Neural progenitor cell (in vitro differentiated cells): ENCODE measurements at regions not wholly inside any gene's neighbourhood (a gene's known extent, or its start where the extent isn't known, plus 50 kb on each side); places are given as distances from the start of the nearest gene placed in this dataset.

ENCODE experiments used
- DNase-seq: peaks from one replicate; pipeline ENCODE4 v3.0.0-alpha.2; 2016; ENCODE audit warnings: low spot score
- H2AFZ ChIP-seq: fragments of 200-600 bp; sonication (generic); replicated peaks from 2 replicates; pipeline ENCODE4 v1.6.1; 2016; ENCODE audit warnings: antibody characterized with exemption
- H3F3A ChIP-seq: fragments of 200-600 bp; sonication (generic); 2 replicates; pipeline ENCODE4 v1.6.1; 2016; ENCODE audit warnings: antibody characterized with exemption, low read depth
- H3K27ac ChIP-seq: fragments of 200-600 bp; sonication (generic); 2 replicates; pipeline ENCODE4 v1.5.1; 2016; ENCODE audit warnings: mild to moderate bottlenecking
- H3K27me3 ChIP-seq: fragments of 200-600 bp; sonication (generic); 2 replicates; pipeline ENCODE4 v1.6.1; 2016; ENCODE audit warnings: mild to moderate bottlenecking, moderate library complexity
- H3K36me3 ChIP-seq: fragments of 200-600 bp; sonication (generic); 2 replicates; pipeline ENCODE4 v1.5.1; 2016
- H3K4me1 ChIP-seq: fragments of 200-600 bp; sonication (generic); 2 replicates; pipeline ENCODE4 v1.6.1; 2016; ENCODE audit warnings: mixed run types
- H3K4me2 ChIP-seq: fragments of 200-600 bp; sonication (generic); 2 replicates; pipeline ENCODE4 v1.6.1; 2016
- H3K4me3 ChIP-seq: fragments of 200-600 bp; sonication (generic); 2 replicates; pipeline ENCODE4 v1.5.1; 2016
- H3K79me2 ChIP-seq: fragments of 200-600 bp; sonication (generic); 2 replicates; pipeline ENCODE4 v1.6.1; 2016; ENCODE audit warnings: low read depth
- H3K9ac ChIP-seq: fragments of 200-600 bp; sonication (generic); 2 replicates; pipeline ENCODE4 v1.6.1; 2016
- H3K9me3 ChIP-seq: fragments of 200-600 bp; sonication (generic); 2 replicates; pipeline ENCODE4 v1.5.1; 2016; ENCODE audit warnings: low read depth
- H4K20me1 ChIP-seq: fragments of 200-600 bp; sonication (generic); 2 replicates; pipeline ENCODE4 v1.6.1; 2016; ENCODE audit warnings: low read depth
- H3K27ac Mint-ChIP-seq: 3 replicates; pipeline ENCODE4 v1.8.0; 2021; ENCODE audit warnings: mixed read lengths
- H3K27me3 Mint-ChIP-seq: 2 replicates; pipeline ENCODE4 v1.8.0; 2022; ENCODE audit warnings: low read depth, mild to moderate bottlenecking, inconsistent platforms, moderate library complexity, mixed read lengths; ENCODE audit not compliant: insufficient read depth
- H3K36me3 Mint-ChIP-seq: 3 replicates; pipeline ENCODE4 v1.8.0; 2021; ENCODE audit warnings: mixed read lengths
- H3K4me1 Mint-ChIP-seq: 3 replicates; pipeline ENCODE4 v1.8.0; 2021; ENCODE audit warnings: mixed read lengths
- H3K4me3 Mint-ChIP-seq: 3 replicates; pipeline ENCODE4 v1.8.0; 2021; ENCODE audit warnings: mild to moderate bottlenecking, moderate library complexity, mixed read lengths
- H3K9me3 Mint-ChIP-seq: 3 replicates; pipeline ENCODE4 v1.8.0; 2020; ENCODE audit warnings: mixed read lengths
- CTCF ChIP-seq: fragments of 200-600 bp; sonication (generic); IDR thresholded peaks from 2 replicates; pipeline ENCODE4 v1.5.1; 2017; ENCODE audit warnings: antibody characterized with exemption, mild to moderate bottlenecking
- EZH2 ChIP-seq: fragments of 200-600 bp; sonication (generic); IDR thresholded peaks from 2 replicates; pipeline ENCODE4 v1.6.1; 2017; ENCODE audit warnings: antibody characterized with exemption, mild to moderate bottlenecking, moderate library complexity
- EZH2phosphoT487 ChIP-seq: fragments of 200-600 bp; sonication (generic); IDR thresholded peaks from 2 replicates; pipeline ENCODE4 v1.6.1; 2017; ENCODE audit warnings: antibody characterized with exemption

- no peaks in the 10 kb centered on the region for H3K36me3 ChIP-seq
- H3K4me3 ChIP-seq, result no peak overlapping the region
- H3K4me1 ChIP-seq, result no peaks in the 10 kb centered on the region
- H3K9me3 ChIP-seq, result no peaks in the 10 kb centered on the region
- no peaks in the 10 kb centered on the region for H3K4me1 Mint-ChIP-seq
- TF ChIP-seq EZH2 (no peak), EZH2phosphoT487 (no peak), CTCF (no peak)
- H3K4me3 Mint-ChIP-seq, result no peak overlapping the region
- H3K27ac ChIP-seq, result no peak overlapping the region
- no peak overlapping the region for H2AFZ ChIP-seq
- no peaks in the 10 kb centered on the region for H3K27me3 Mint-ChIP-seq
- no peak overlapping the region for H3K9ac ChIP-seq
- H3K27ac Mint-ChIP-seq, result no peak overlapping the region
- no peak for DNase-seq
- no peaks in the 10 kb centered on the region for H3K36me3 Mint-ChIP-seq
- H3K9me3 Mint-ChIP-seq, result peaks cover 5% of the 10 kb centered on the region
- H4K20me1 ChIP-seq, result no peaks in the 10 kb centered on the region
- no peaks in the 10 kb centered on the region for H3K27me3 ChIP-seq
- H3F3A ChIP-seq, result no peaks in the 10 kb centered on the region
- no peak overlapping the region for H3K4me2 ChIP-seq
- H3K79me2 ChIP-seq, result no peaks in the 10 kb centered on the region
These were observed 1634.9 kb upstream of the NUDT12 start for GRCh38 chr5:105197531-105197930.

- no peaks in the 10 kb centered on the region for H3K36me3 Mint-ChIP-seq
- no peaks in the 10 kb centered on the region for H3F3A ChIP-seq
- H3K4me3 Mint-ChIP-seq, result no peak overlapping the region
- H3K79me2 ChIP-seq, result no peaks in the 10 kb centered on the region
- no peak for DNase-seq
- no peaks in the 10 kb centered on the region for H3K9me3 ChIP-seq
- H3K27me3 ChIP-seq, result no peaks in the 10 kb centered on the region
- H3K4me1 Mint-ChIP-seq, result no peaks in the 10 kb centered on the region
- H3K9ac ChIP-seq, result no peak overlapping the region
- H4K20me1 ChIP-seq, result no peaks in the 10 kb centered on the region
- no peaks in the 10 kb centered on the region for H3K36me3 ChIP-seq
- H3K27ac ChIP-seq, result no peak overlapping the region
- H3K27ac Mint-ChIP-seq, result no peak overlapping the region
- H2AFZ ChIP-seq, result no peak overlapping the region
- no peak overlapping the region for H3K4me2 ChIP-seq
- H3K9me3 Mint-ChIP-seq, result peaks cover 5% of the 10 kb centered on the region
- H3K27me3 Mint-ChIP-seq, result no peaks in the 10 kb centered on the region
- TF ChIP-seq EZH2phosphoT487 (no peak), CTCF (no peak), EZH2 (no peak)
- no peak overlapping the region for H3K4me3 ChIP-seq
- H3K4me1 ChIP-seq, result no peaks in the 10 kb centered on the region
These were observed 1633.2 kb upstream of the NUDT12 start for GRCh38 chr5:105195765-105196164.

GRCh38 chr5:105172918-105173317, 1610.3 kb upstream of the NUDT12 start:
- H3K27ac ChIP-seq, result no peak overlapping the region
- Mint-ChIP-seq H3K4me3 (no peak overlapping the region), H3K36me3 (no peaks in the 10 kb centered on the region), H3K27ac (no peak overlapping the region), H3K9me3 (no peaks in the 10 kb centered on the region), H3K27me3 (no peaks in the 10 kb centered on the region), H3K4me1 (no peaks in the 10 kb centered on the region)
- H3K79me2 ChIP-seq, result no peaks in the 10 kb centered on the region
- H3K36me3 ChIP-seq, result no peaks in the 10 kb centered on the region
- H3K4me1 ChIP-seq, result no peaks in the 10 kb centered on the region
- no peaks in the 10 kb centered on the region for H3F3A ChIP-seq
- H3K9me3 ChIP-seq, result no peaks in the 10 kb centered on the region
- no peak for DNase-seq
- no peaks in the 10 kb centered on the region for H3K27me3 ChIP-seq
- H3K9ac ChIP-seq, result no peak overlapping the region
- no peak overlapping the region for H2AFZ ChIP-seq
- TF ChIP-seq EZH2, result no peak
- no peak for TF ChIP-seq EZH2phosphoT487
- TF ChIP-seq CTCF, result no peak
- H3K4me2 ChIP-seq, result no peak overlapping the region
- H3K4me3 ChIP-seq, result no peak overlapping the region
- H4K20me1 ChIP-seq, result no peaks in the 10 kb centered on the region

- H3K27me3 Mint-ChIP-seq, result no peaks in the 10 kb centered on the region
- H3K9me3 Mint-ChIP-seq, result no peaks in the 10 kb centered on the region
- H3K27ac Mint-ChIP-seq, result no peak overlapping the region
These were observed 1606.2 kb upstream of the NUDT12 start for GRCh38 chr5:105168806-105169205.

More at GRCh38 chr5:105168806-105169205, 1606.2 kb upstream of the NUDT12 start:
- TF ChIP-seq EZH2phosphoT487, result no peak
- TF ChIP-seq EZH2, result no peak
- TF ChIP-seq CTCF, result no peak
- Histone ChIP-seq H3K79me2 (no peaks in the 10 kb centered on the region), H3K9me3 (no peaks in the 10 kb centered on the region), H3K36me3 (no peaks in the 10 kb centered on the region), H3K27me3 (no peaks in the 10 kb centered on the region), H2AFZ (no peak overlapping the region), H3K4me2 (no peak overlapping the region), H3K9ac (no peak overlapping the region), H3K4me3 (no peak overlapping the region), H3F3A (no peaks in the 10 kb centered on the region), H3K4me1 (no peaks in the 10 kb centered on the region), H3K27ac (no peak overlapping the region), H4K20me1 (no peaks in the 10 kb centered on the region)
- Mint-ChIP-seq H3K4me1 (no peaks in the 10 kb centered on the region), H3K4me3 (no peak overlapping the region), H3K36me3 (no peaks in the 10 kb centered on the region)
- no peak for DNase-seq
